OCI-LY3 (cell line): ENCODE measurements at regions not wholly inside any gene's neighbourhood (a gene's known extent, or its start where the extent isn't known, plus 50 kb on each side); places are given as distances from the start of the nearest gene placed in this dataset.

Source experiments
- EZH2phosphoT487 ChIP-seq: fragments of 200-600 bp; shearing (Covaris generic); IDR thresholded peaks from 2 replicates; pipeline ENCODE4 v1.6.1; 2018; ENCODE audit warnings: antibody characterized with exemption, mixed run types, low read depth
- TF ChIP-seq, protein P1 (sequence below): fragments of 200-600, 300-600 bp; sonication (generic); IDR thresholded peaks from 2 replicates; pipeline ENCODE4 v1.5.1; 2014; ENCODE audit warnings: antibody characterized with exemption, low read length, low read depth

DNA sequence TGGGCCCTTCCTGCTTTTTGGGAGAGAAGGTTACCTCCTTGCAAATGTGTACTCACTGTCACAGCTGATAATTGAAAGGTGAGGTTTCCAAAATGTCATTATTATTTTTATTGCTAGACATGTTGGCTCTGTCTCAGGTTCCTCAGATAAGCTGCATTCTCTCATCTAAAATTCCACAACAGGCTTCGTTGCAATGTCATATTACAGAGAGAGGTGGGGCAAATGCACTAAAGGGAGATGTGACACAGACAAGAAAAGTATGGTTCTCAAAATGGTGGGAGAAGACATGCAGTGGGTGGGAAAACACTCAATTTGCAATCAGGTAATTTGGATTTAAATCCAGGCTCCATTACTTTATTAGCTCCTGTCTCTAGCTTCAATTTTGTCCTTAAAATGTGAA is 256.4 kb upstream of the POU3F2 start:
- TF ChIP-seq, protein P1, sequence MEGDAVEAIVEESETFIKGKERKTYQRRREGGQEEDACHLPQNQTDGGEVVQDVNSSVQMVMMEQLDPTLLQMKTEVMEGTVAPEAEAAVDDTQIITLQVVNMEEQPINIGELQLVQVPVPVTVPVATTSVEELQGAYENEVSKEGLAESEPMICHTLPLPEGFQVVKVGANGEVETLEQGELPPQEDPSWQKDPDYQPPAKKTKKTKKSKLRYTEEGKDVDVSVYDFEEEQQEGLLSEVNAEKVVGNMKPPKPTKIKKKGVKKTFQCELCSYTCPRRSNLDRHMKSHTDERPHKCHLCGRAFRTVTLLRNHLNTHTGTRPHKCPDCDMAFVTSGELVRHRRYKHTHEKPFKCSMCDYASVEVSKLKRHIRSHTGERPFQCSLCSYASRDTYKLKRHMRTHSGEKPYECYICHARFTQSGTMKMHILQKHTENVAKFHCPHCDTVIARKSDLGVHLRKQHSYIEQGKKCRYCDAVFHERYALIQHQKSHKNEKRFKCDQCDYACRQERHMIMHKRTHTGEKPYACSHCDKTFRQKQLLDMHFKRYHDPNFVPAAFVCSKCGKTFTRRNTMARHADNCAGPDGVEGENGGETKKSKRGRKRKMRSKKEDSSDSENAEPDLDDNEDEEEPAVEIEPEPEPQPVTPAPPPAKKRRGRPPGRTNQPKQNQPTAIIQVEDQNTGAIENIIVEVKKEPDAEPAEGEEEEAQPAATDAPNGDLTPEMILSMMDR: no peak
- no peak for TF ChIP-seq EZH2phosphoT487
